ENCODE measurements at regions not wholly inside any gene's neighbourhood (a gene's known extent, or its start where the extent isn't known, plus 50 kb on each side); places are given as distances from the start of the nearest gene placed in this dataset.

DNA sequence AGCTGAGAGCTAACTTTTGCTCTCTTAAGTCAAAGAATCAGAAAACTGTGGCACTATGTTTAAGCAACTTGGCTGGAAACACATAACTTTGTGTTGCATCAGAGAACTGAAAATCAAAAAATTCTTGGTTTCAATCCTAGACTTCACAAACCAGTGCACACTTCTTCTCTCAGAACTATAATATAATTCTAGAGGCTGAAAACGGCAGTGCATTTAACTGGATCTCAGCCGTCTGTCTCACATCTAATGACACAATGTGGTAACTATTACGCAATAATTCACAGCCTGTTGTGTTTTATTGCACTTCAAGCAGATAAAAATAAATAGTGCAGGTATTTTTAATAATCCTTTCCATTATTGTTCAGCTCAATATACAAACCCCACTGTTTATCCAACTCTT lies 260.6 kb upstream of the DIAPH2 start:
- no peak for DNase-seq (ENCODE audit: extremely low read depth, low read depth)
- no peak overlapping the region for H3K4me3 ChIP-seq (replicated peaks; ENCODE audit: low read depth, low read length)

GRCh38 chrX:96425200-96425599 lies 259.4 kb upstream of the DIAPH2 start:
- no peak for TF ChIP-seq CTCF (IDR thresholded peaks at IDR 0.05; ENCODE audit: low read depth, low read length, missing control alignments)
- DNase-seq (ENCODE audit: extremely low read depth, low read depth): no peak
- no peak overlapping the region for H3K4me3 ChIP-seq (replicated peaks; ENCODE audit: low read depth, low read length)

More for the DNA sequence above, 260.6 kb upstream of the DIAPH2 start:
- no peak for TF ChIP-seq CTCF (IDR thresholded peaks at IDR 0.05; ENCODE audit: low read depth, low read length, missing control alignments)

DNA sequence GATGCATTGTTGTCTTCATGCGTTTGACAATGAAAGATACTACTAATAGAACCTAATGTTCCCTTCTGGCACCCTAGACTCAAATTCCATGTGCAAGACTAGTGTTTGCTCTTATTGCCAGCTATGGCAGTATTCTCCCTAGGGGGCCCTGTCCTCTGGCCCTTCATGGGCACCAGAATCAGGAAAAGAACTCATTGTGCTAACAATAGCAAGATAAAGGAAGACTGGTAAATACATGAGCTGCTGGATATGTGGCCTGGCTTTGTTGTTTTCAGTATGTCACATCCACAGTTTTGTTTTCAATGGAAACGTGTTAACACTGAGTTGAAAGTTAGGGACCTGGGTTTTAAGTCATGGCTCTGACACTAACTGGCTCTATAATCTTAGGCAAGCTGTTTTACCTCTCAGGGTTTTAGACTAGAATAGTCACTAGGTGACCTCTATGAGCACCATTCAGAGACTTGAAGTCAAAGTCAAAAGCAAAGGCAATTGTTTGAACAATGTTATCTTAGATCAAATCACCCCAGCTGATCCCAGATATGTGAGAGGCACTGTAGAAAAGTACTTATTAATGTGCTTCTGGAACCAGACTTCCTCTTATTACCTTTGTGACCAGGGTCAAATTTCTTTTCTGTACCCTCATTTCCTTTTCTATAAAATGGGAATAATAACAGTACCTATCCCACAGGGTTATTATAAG lies 253.7 kb upstream of the DIAPH2 start:
- TF ChIP-seq CTCF (IDR thresholded peaks at IDR 0.05; ENCODE audit: low read depth, low read length, missing control alignments): no peak
- no peak for DNase-seq (ENCODE audit: extremely low read depth, low read depth)
- no peak overlapping the region for H3K4me3 ChIP-seq (replicated peaks; ENCODE audit: low read depth, low read length)

DNA sequence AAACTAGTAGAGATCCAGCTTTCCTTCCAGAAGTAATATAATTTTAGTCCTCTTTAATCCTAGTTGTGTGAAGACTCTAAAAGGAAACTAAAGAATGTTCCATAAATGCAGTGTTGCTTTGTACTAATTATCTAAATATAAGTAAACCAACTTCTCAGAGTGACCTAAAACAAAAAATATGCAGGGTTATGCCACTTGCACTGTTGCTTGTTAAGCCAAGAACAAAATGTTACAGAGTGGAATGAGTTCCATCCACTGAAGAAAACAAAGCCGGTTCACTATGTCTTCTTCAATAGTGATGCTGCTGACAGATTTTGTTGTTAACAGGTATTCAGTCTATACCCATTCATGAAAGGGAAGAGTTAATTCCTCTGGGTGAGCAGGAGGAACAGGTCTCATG lies 252.0 kb upstream of the DIAPH2 start:
- H3K4me3 ChIP-seq (replicated peaks; ENCODE audit: low read depth, low read length): no peak overlapping the region
- DNase-seq (ENCODE audit: extremely low read depth, low read depth): no peak
- no peak for TF ChIP-seq CTCF (IDR thresholded peaks at IDR 0.05; ENCODE audit: low read depth, low read length, missing control alignments)

- H3K4me3 ChIP-seq (replicated peaks; ENCODE audit: low read depth, low read length): no peak overlapping the region
- TF ChIP-seq CTCF (IDR thresholded peaks at IDR 0.05; ENCODE audit: low read depth, low read length, missing control alignments): no peak
- DNase-seq (ENCODE audit: extremely low read depth, low read depth): no peak
Measured at GRCh38 chrX:96433409-96434077, 251.1 kb upstream of the DIAPH2 start.

DNA sequence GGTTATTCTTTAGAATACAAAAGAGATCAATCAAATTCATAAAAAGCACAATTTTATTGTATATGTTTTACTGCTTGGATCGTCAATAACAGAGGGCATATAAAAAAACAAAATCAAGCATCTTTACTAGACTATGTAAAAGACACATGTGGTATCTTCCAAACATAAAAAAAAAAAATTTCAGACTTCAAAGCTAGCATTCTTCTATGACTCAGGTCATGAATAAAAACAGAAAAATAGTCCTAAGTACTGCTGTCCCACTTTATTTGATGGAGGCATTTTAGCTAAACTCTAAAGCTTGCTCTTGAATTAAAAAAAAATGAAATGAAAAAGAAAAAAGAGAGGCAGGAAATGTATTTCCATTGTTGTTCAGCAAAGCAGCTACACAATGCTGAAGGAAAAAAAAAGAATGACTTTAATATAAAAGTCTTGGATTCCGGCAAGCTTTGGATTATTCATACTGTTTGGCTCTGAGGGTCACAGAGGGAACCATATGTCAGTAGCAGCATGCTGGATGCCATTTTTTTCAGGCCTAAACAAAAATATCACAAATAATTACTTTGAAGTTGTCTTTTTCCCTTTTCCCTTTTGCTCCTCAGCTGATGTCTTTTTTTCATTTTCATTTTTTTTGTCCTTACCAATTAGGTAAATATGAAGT lies 249.1 kb upstream of the DIAPH2 start:
- TF ChIP-seq CTCF (IDR thresholded peaks at IDR 0.05; ENCODE audit: low read depth, low read length, missing control alignments): no peak
- DNase-seq (ENCODE audit: extremely low read depth, low read depth): no peak
- no peak overlapping the region for H3K4me3 ChIP-seq (replicated peaks; ENCODE audit: low read depth, low read length)
